T-helper 17 cell (primary cell): ENCODE measurements at regions not wholly inside any gene's neighbourhood (a gene's known extent, or its start where the extent isn't known, plus 50 kb on each side); places are given as distances from the start of the nearest gene placed in this dataset.

Experiments used
- ATAC-seq: fragments of 150-1000 bp; cut with Tn5 transposase; 2 replicates; pipeline ENCODE4 v1.10.0; 2021; ENCODE audit warnings: mild to moderate bottlenecking, moderate library complexity
- DNase-seq, 3 donors: peaks; one replicate each; pipeline versions ENCODE4 v3.0.0 to v3.0.0-alpha.2; 2020 to 2021
- H3K9me3 ChIP-seq: one replicate; pipeline ENCODE4 v1.7.0; 2013; ENCODE audit warnings: low read length, mild to moderate bottlenecking; ENCODE audit not compliant: control insufficient read depth, poor library complexity, severe bottlenecking
- H3K27ac Mint-ChIP-seq: one replicate; pipeline ENCODE4 v1.8.0; 2022; ENCODE audit warnings: mild to moderate bottlenecking, moderate library complexity, mixed read lengths
- H3K27me3 Mint-ChIP-seq: one replicate; pipeline ENCODE4 v1.8.0; 2022; ENCODE audit warnings: mixed read lengths
- H3K36me3 Mint-ChIP-seq: one replicate; pipeline ENCODE4 v1.8.0; 2022; ENCODE audit warnings: low read depth, mixed read lengths
- H3K4me1 Mint-ChIP-seq: one replicate; pipeline ENCODE4 v1.8.0; 2022; ENCODE audit warnings: mild to moderate bottlenecking, mixed read lengths
- H3K4me3 Mint-ChIP-seq: one replicate; pipeline ENCODE4 v1.8.0; 2022; ENCODE audit warnings: mild to moderate bottlenecking, moderate library complexity, mixed read lengths

- Mint-ChIP-seq H3K27ac (no peak overlapping the region), H3K27me3 (peaks cover 9% of the 10 kb centered on the region), H3K4me3 (no peak overlapping the region), H3K36me3 (peaks cover 2% of the 10 kb centered on the region), H3K4me1 (no peaks in the 10 kb centered on the region)
- DNase-seq (no peak), ATAC-seq (no peak)
- H3K9me3 ChIP-seq = no peaks in the 10 kb centered on the region
Observed at GRCh38 chr4:123832173-123833026, 435.8 kb downstream of the SPRY1 start.

GRCh38 chr4:123833171-123833643 is 436.6 kb downstream of the SPRY1 start:
- Mint-ChIP-seq H3K4me3 (no peak overlapping the region), H3K4me1 (no peaks in the 10 kb centered on the region)

GRCh38 chr4:123835831-123836590 is 439.4 kb downstream of the SPRY1 start:
- H3K27ac Mint-ChIP-seq = no peak overlapping the region
- no peak overlapping the region for H3K4me3 Mint-ChIP-seq
- DNase-seq (no peak), ATAC-seq (no peak)
- no peaks in the 10 kb centered on the region for H3K36me3 Mint-ChIP-seq
- peaks cover 14% of the 10 kb centered on the region for H3K27me3 Mint-ChIP-seq
- H3K4me1 Mint-ChIP-seq = no peaks in the 10 kb centered on the region
- no peaks in the 10 kb centered on the region for H3K9me3 ChIP-seq

More at GRCh38 chr4:123833171-123833643, 436.6 kb downstream of the SPRY1 start:
- H3K9me3 ChIP-seq = no peaks in the 10 kb centered on the region
- ATAC-seq (no peak), DNase-seq (no peak)
- Mint-ChIP-seq H3K27me3 (peaks cover 9% of the 10 kb centered on the region), H3K27ac (no peak overlapping the region), H3K36me3 (peaks cover 2% of the 10 kb centered on the region)

GRCh38 chr4:123836851-123837595 is 440.4 kb downstream of the SPRY1 start:
- H3K27ac Mint-ChIP-seq = no peak overlapping the region
- no peaks in the 10 kb centered on the region for H3K36me3 Mint-ChIP-seq
- no peaks in the 10 kb centered on the region for H3K9me3 ChIP-seq
- H3K27me3 Mint-ChIP-seq = peaks cover 19% of the 10 kb centered on the region
- ATAC-seq (no peak), DNase-seq (no peak)
- no peaks in the 10 kb centered on the region for H3K4me1 Mint-ChIP-seq
- no peak overlapping the region for H3K4me3 Mint-ChIP-seq

GRCh38 chr4:123838474-123838873 is 441.9 kb downstream of the SPRY1 start:
- DNase-seq (no peak), ATAC-seq (no peak)
- H3K4me3 Mint-ChIP-seq = no peak overlapping the region
- no peaks in the 10 kb centered on the region for H3K9me3 ChIP-seq
- no peak overlapping the region for H3K27ac Mint-ChIP-seq
- H3K36me3 Mint-ChIP-seq = no peaks in the 10 kb centered on the region
- H3K27me3 Mint-ChIP-seq = peaks cover 20% of the 10 kb centered on the region
- no peaks in the 10 kb centered on the region for H3K4me1 Mint-ChIP-seq

- H3K9me3 ChIP-seq = no peaks in the 10 kb centered on the region
- no peaks in the 10 kb centered on the region for H3K36me3 Mint-ChIP-seq
- no peak overlapping the region for H3K27ac Mint-ChIP-seq
- H3K4me3 Mint-ChIP-seq = no peak overlapping the region
- no peak for ATAC-seq
- H3K4me1 Mint-ChIP-seq = no peaks in the 10 kb centered on the region
- peaks cover 20% of the 10 kb centered on the region for H3K27me3 Mint-ChIP-seq
- DNase-seq = no peak
Observed at GRCh38 chr4:123840197-123840596, 443.6 kb downstream of the SPRY1 start.

GRCh38 chr4:123841447-123842121 is 445.0 kb downstream of the SPRY1 start:
- Mint-ChIP-seq H3K27me3 (peaks cover 20% of the 10 kb centered on the region), H3K4me3 (no peak overlapping the region), H3K27ac (no peak overlapping the region), H3K4me1 (no peaks in the 10 kb centered on the region), H3K36me3 (no peaks in the 10 kb centered on the region)
- DNase-seq = no peak
- no peaks in the 10 kb centered on the region for H3K9me3 ChIP-seq
- ATAC-seq = no peak

- Mint-ChIP-seq H3K4me3 (no peak overlapping the region), H3K4me1 (no peaks in the 10 kb centered on the region), H3K27me3 (peaks cover 16% of the 10 kb centered on the region), H3K27ac (no peak overlapping the region), H3K36me3 (no peaks in the 10 kb centered on the region)
- DNase-seq (no peak), ATAC-seq (no peak)
- no peaks in the 10 kb centered on the region for H3K9me3 ChIP-seq
Observed at GRCh38 chr4:123843137-123843536, 446.5 kb downstream of the SPRY1 start.

- Mint-ChIP-seq H3K36me3 (no peaks in the 10 kb centered on the region), H3K4me3 (no peak overlapping the region)
- ATAC-seq = no peak
Observed at GRCh38 chr4:123844374-123844773, 447.8 kb downstream of the SPRY1 start.

GRCh38 chr4:123846092-123846491 is 449.5 kb downstream of the SPRY1 start:
- no peaks in the 10 kb centered on the region for H3K9me3 ChIP-seq
- Mint-ChIP-seq H3K4me1 (no peaks in the 10 kb centered on the region), H3K36me3 (no peaks in the 10 kb centered on the region), H3K27ac (no peak overlapping the region), H3K4me3 (no peak overlapping the region), H3K27me3 (peaks cover 6% of the 10 kb centered on the region)
- ATAC-seq = no peak
- no peak for DNase-seq

More at GRCh38 chr4:123844374-123844773, 447.8 kb downstream of the SPRY1 start:
- no peaks in the 10 kb centered on the region for H3K9me3 ChIP-seq
- Mint-ChIP-seq H3K27me3 (peaks cover 16% of the 10 kb centered on the region), H3K27ac (no peak overlapping the region), H3K4me1 (no peaks in the 10 kb centered on the region)
- DNase-seq = no peak

GRCh38 chr4:123846561-123846960 is 450.0 kb downstream of the SPRY1 start:
- Mint-ChIP-seq H3K4me1 (no peaks in the 10 kb centered on the region), H3K4me3 (no peak overlapping the region), H3K36me3 (no peaks in the 10 kb centered on the region), H3K27ac (no peak overlapping the region), H3K27me3 (peaks cover 6% of the 10 kb centered on the region)
- DNase-seq = no peak
- ATAC-seq = no peak
- no peaks in the 10 kb centered on the region for H3K9me3 ChIP-seq

- Mint-ChIP-seq H3K36me3 (no peaks in the 10 kb centered on the region), H3K4me1 (no peaks in the 10 kb centered on the region), H3K27ac (no peak overlapping the region), H3K4me3 (no peak overlapping the region), H3K27me3 (no peaks in the 10 kb centered on the region)
- ATAC-seq = no peak
- no peaks in the 10 kb centered on the region for H3K9me3 ChIP-seq
- no peak for DNase-seq
Observed at GRCh38 chr4:123848606-123849005, 452.0 kb downstream of the SPRY1 start.
